ENCODE measurements at regions not wholly inside any gene's neighbourhood (a gene's known extent, or its start where the extent isn't known, plus 50 kb on each side); places are given as distances from the start of the nearest gene placed in this dataset.

DNA sequence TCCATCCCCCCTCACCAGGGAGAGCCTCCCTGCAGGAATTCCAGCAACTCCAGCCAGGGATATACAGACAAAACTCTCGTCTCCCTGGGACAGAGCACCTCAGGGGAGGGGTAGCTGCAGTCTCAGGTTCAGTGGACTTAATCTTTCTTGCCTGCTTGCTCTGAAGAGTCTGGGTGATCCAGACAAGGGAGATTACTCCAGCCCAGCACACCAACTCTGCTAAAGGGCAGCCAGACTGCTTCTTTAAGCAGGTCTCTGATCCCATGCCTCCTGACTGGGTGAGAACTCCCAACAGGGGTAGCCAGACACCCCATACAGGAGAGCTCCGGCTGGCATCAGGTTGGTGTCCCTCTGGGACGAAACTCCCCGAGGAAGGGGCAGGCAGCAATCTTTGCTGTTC is 888.7 kb downstream of the RAB28 start:
- H3K4me3 ChIP-seq (ENCODE audit: extremely low read depth, insufficient read depth, low read length, poor library complexity, severe bottlenecking), result no peak overlapping the region
- H3K27ac ChIP-seq (ENCODE audit: low read depth, low read length, severe bottlenecking), result no peak overlapping the region
- no peaks in the 10 kb centered on the region for H3K4me1 ChIP-seq (ENCODE audit: control insufficient read depth, insufficient read depth, low read length, poor library complexity, severe bottlenecking)
- no peaks in the 10 kb centered on the region for H3K9me3 ChIP-seq (ENCODE audit: control insufficient read depth, low read length)
- no peaks in the 10 kb centered on the region for H3K36me3 ChIP-seq (ENCODE audit: control insufficient read depth, insufficient read depth, low read length)
- 90 to 93% methylated on average over 2 to 3 of the region's 4 CpGs for WGBS, 2 experiments (ENCODE audit: insufficient coverage in 2 of 2)

DNA sequence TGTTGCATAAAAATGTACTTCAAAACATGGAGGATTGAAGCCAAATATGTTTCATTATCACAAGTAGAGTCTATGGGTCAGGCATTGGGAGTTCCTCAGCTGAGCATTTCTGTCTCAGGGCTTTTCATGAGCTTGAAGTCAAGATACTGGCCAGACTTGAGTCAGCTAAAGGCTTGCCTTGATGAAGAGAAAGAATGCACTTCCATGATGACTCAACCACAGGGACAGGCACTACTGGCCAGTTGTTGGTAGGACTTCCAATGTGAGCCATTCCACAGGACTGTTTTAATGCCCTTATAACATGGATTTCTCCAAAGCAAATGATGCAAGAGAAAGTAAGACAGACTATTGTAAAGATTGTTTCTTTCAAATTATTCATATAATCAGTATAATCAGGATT is 895.6 kb downstream of the RAB28 start:
- H3K4me1 ChIP-seq (ENCODE audit: control insufficient read depth, insufficient read depth, low read length, poor library complexity, severe bottlenecking), result no peaks in the 10 kb centered on the region
- no peak overlapping the region for H3K27ac ChIP-seq (ENCODE audit: low read depth, low read length, severe bottlenecking)
- no peaks in the 10 kb centered on the region for H3K36me3 ChIP-seq (ENCODE audit: control insufficient read depth, insufficient read depth, low read length)
- H3K4me3 ChIP-seq (ENCODE audit: extremely low read depth, insufficient read depth, low read length, poor library complexity, severe bottlenecking), result no peak overlapping the region
- no peaks in the 10 kb centered on the region for H3K9me3 ChIP-seq (ENCODE audit: control insufficient read depth, low read length)

DNA sequence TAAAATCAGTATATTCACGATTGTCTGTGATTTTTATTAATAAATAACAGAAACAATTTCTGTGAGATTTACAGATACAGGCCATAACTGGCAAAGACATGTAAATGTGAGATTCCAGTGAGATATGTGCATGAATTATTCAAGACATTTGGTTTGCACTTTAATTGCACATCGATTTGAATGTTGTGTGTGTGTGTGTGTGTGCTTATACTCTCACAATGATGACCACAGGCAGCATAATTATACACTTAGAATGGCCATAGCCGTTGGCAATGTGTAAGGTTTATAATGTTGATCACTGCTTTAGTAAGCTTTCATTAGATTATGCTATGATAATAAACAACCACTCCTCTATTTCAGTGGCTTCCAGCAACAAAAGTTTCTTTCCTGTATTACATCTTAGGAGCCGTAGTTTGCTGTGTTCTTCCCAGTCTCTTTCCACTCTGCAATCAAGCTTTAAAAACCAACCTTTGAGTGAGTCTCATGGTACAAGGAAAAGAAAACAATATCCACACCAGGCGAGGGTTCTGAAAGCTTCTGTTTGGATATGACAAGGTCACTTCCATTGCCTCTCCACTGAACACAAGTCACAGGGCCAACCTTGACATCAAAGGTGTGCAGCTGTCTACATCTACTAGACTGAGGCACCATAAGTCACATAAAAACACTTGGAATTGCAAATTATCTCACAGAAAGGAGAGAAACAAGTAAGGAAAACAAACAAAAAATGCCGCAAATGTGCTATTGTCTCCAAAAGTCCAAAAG is 897.7 kb downstream of the RAB28 start:
- H3K9me3 ChIP-seq (ENCODE audit: control insufficient read depth, low read length), result no peaks in the 10 kb centered on the region
- H3K4me3 ChIP-seq (ENCODE audit: extremely low read depth, insufficient read depth, low read length, poor library complexity, severe bottlenecking), result no peak overlapping the region
- WGBS, 2 experiments (ENCODE audit: insufficient coverage in 2 of 2), result 77 to 93% methylated on average over 3 of the region's 6 CpGs
- no peak overlapping the region for H3K27ac ChIP-seq (ENCODE audit: low read depth, low read length, severe bottlenecking)
- H3K4me1 ChIP-seq (ENCODE audit: control insufficient read depth, insufficient read depth, low read length, poor library complexity, severe bottlenecking), result no peaks in the 10 kb centered on the region
- no peaks in the 10 kb centered on the region for H3K36me3 ChIP-seq (ENCODE audit: control insufficient read depth, insufficient read depth, low read length)

DNA sequence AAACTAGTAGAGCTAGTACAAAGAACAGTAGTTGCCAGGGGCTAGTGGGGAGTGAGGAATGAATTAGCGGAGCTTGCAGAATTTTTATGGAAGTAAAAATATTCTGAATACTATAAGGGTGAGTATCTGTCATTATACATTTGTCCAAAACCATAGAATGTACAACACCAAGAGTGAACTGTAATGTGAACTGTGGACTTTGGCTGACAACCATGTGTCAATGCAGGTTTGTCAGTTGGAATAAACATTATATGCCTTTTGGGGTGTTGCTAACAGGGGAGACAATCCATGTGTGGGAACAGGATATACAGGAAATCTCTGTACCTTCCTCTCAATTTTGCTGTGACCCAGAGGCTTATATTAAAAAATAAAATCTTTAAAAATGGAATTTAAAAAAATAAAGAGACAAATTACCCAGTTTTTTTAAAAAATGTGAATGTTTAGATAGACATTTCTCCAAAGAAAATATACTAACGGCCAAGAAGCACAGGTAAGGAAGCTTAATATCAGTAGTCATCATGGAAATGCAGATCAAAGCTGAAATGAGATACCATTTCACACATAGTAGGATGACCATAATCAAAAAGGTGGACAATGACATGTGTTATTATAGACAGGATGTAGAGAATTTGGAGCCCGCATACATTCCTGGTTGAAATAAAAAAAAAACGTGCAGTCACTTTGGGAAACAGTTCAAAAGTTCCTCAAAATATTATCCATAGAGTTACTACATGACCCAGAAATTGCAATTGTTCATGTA is 899.8 kb downstream of the RAB28 start:
- no peaks in the 10 kb centered on the region for H3K4me1 ChIP-seq (ENCODE audit: control insufficient read depth, insufficient read depth, low read length, poor library complexity, severe bottlenecking)
- H3K27ac ChIP-seq (ENCODE audit: low read depth, low read length, severe bottlenecking), result no peak overlapping the region
- 100% methylated on average over 1 of the region's 4 CpGs; no CpG with 5 or more reads in 1 of the 2 experiments for WGBS, 2 experiments (ENCODE audit: insufficient coverage in 2 of 2)
- no peaks in the 10 kb centered on the region for H3K9me3 ChIP-seq (ENCODE audit: control insufficient read depth, low read length)
- H3K36me3 ChIP-seq (ENCODE audit: control insufficient read depth, insufficient read depth, low read length), result no peaks in the 10 kb centered on the region
- H3K4me3 ChIP-seq (ENCODE audit: extremely low read depth, insufficient read depth, low read length, poor library complexity, severe bottlenecking), result no peak overlapping the region

DNA sequence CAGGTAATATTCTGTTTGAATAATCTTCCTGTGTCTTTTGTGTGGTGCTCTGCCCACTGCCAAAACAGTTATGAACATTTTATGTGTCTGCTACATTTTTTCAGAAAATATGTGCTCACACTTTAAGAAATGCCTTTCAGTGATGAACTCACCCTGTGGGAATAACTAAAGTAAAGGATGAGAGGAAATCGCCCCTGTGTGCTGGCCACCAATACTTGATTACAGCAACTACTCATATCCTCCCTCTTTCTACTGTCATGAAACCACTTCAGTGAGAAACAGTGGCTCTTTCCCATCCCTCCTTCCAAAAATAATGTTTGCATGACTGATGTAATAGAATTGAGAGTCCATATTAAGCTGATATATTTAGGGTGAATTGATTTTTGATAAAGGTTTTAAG is 900.9 kb downstream of the RAB28 start:
- WGBS, 2 experiments (ENCODE audit: insufficient coverage in 2 of 2), result no CpG with 5 or more reads among the region's 1 CpG

DNA sequence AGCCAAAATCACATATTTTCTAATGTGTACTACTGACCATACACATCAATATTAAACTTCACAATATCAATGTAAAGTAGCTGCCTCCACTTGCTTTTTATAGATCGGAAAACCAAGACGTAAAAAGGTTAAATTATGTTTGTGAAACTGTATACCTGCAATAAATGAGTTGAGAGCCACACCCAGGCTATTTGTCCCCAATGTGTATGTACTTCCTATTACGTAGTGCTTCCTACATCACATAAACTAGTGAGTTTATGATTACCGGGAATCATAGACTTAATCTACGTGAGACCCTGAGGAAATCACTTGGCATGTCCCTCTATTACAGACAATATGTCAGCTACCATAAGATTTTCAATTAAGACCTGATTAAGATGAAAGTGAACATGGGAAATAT is 903.4 kb downstream of the RAB28 start:
- Histone ChIP-seq H3K4me1 (ENCODE audit: control insufficient read depth, insufficient read depth, low read length, poor library complexity, severe bottlenecking) (no peaks in the 10 kb centered on the region), H3K4me3 (ENCODE audit: extremely low read depth, insufficient read depth, low read length, poor library complexity, severe bottlenecking) (no peak overlapping the region), H3K27ac (ENCODE audit: low read depth, low read length, severe bottlenecking) (no peak overlapping the region), H3K36me3 (ENCODE audit: control insufficient read depth, insufficient read depth, low read length) (no peaks in the 10 kb centered on the region), H3K9me3 (ENCODE audit: control insufficient read depth, low read length) (no peaks in the 10 kb centered on the region)
- WGBS, 2 experiments (ENCODE audit: insufficient coverage in 2 of 2), result 83 to 100% methylated on average over 1 of the region's 5 CpGs

More for the DNA sequence above, 900.9 kb downstream of the RAB28 start:
- H3K36me3 ChIP-seq (ENCODE audit: control insufficient read depth, insufficient read depth, low read length), result no peaks in the 10 kb centered on the region
- H3K4me1 ChIP-seq (ENCODE audit: control insufficient read depth, insufficient read depth, low read length, poor library complexity, severe bottlenecking), result no peaks in the 10 kb centered on the region
- no peak overlapping the region for H3K4me3 ChIP-seq (ENCODE audit: extremely low read depth, insufficient read depth, low read length, poor library complexity, severe bottlenecking)
- no peaks in the 10 kb centered on the region for H3K9me3 ChIP-seq (ENCODE audit: control insufficient read depth, low read length)
- H3K27ac ChIP-seq (ENCODE audit: low read depth, low read length, severe bottlenecking), result no peak overlapping the region

DNA sequence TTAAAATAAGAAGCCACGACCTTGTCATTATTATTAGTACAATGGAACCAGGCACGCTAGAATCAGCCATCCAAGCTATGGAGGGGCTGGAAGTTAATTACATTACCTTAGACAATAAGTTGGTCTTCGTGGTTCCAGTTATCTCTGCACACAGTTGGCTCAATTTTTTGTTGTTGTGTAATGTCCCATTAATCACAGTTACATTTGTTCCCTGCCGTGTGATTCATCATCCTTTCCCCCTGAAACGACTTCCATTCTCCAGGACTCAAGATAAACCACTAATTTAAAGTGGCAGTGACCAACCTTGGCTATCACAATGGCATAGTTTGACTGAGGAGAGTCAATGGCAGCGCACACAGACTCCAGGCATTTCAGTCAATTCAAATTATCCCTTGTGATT is 905.0 kb downstream of the RAB28 start:
- Histone ChIP-seq H3K4me1 (ENCODE audit: control insufficient read depth, insufficient read depth, low read length, poor library complexity, severe bottlenecking) (no peaks in the 10 kb centered on the region), H3K4me3 (ENCODE audit: extremely low read depth, insufficient read depth, low read length, poor library complexity, severe bottlenecking) (no peak overlapping the region), H3K27ac (ENCODE audit: low read depth, low read length, severe bottlenecking) (no peak overlapping the region), H3K36me3 (ENCODE audit: control insufficient read depth, insufficient read depth, low read length) (no peaks in the 10 kb centered on the region), H3K9me3 (ENCODE audit: control insufficient read depth, low read length) (no peaks in the 10 kb centered on the region)
- WGBS, 2 experiments (ENCODE audit: insufficient coverage in 2 of 2), result 88 to 100% methylated on average over 1 to 3 of the region's 6 CpGs

DNA sequence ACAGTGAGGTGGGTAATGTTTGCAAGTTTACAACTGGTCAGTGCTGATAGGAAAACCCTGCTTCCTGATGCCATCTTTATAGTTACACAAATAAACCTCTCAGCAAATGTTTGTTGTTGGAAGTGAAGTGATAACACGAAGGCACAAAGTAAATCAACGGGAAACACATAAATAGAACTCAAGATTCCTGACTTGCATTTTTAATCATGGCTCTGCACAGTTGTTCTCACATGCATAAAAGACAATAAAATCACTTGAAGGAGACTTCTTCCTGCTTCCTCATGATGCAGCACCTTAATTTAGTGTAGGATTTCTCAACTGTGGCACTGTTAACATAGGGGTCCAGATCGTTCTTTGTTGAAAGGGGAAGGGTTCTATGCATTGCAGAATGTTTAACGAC is 907.7 kb downstream of the RAB28 start:
- no peaks in the 10 kb centered on the region for H3K36me3 ChIP-seq (ENCODE audit: control insufficient read depth, insufficient read depth, low read length)
- no peaks in the 10 kb centered on the region for H3K9me3 ChIP-seq (ENCODE audit: control insufficient read depth, low read length)
- no peak overlapping the region for H3K4me3 ChIP-seq (ENCODE audit: extremely low read depth, insufficient read depth, low read length, poor library complexity, severe bottlenecking)
- no peak overlapping the region for H3K27ac ChIP-seq (ENCODE audit: low read depth, low read length, severe bottlenecking)
- H3K4me1 ChIP-seq (ENCODE audit: control insufficient read depth, insufficient read depth, low read length, poor library complexity, severe bottlenecking), result no peaks in the 10 kb centered on the region
- WGBS, 2 experiments (ENCODE audit: insufficient coverage in 2 of 2), result no CpG with 5 or more reads among the region's 4 CpGs

DNA sequence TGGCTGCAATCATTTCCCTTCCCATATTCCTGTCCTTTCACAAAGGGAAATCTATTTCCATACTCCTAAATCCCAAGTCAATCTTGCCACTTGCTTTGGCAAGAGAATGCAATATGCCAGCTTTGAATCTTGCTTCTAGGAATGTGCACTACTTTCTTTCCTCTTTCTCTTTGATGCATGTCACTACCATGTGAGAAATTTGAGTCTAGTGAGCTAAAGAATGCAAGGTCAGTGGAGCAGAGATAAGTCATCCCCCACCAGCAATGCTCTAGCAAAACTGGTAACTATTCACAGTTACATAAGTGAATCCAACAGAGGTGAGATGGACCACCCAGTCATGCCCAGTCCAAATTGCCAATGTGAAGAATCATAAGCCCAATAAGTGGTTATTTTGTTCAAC is 910.4 kb downstream of the RAB28 start:
- Histone ChIP-seq H3K4me3 (ENCODE audit: extremely low read depth, insufficient read depth, low read length, poor library complexity, severe bottlenecking) (no peak overlapping the region), H3K9me3 (ENCODE audit: control insufficient read depth, low read length) (no peaks in the 10 kb centered on the region), H3K27ac (ENCODE audit: low read depth, low read length, severe bottlenecking) (no peak overlapping the region), H3K4me1 (ENCODE audit: control insufficient read depth, insufficient read depth, low read length, poor library complexity, severe bottlenecking) (no peaks in the 10 kb centered on the region), H3K36me3 (ENCODE audit: control insufficient read depth, insufficient read depth, low read length) (no peaks in the 10 kb centered on the region)

DNA sequence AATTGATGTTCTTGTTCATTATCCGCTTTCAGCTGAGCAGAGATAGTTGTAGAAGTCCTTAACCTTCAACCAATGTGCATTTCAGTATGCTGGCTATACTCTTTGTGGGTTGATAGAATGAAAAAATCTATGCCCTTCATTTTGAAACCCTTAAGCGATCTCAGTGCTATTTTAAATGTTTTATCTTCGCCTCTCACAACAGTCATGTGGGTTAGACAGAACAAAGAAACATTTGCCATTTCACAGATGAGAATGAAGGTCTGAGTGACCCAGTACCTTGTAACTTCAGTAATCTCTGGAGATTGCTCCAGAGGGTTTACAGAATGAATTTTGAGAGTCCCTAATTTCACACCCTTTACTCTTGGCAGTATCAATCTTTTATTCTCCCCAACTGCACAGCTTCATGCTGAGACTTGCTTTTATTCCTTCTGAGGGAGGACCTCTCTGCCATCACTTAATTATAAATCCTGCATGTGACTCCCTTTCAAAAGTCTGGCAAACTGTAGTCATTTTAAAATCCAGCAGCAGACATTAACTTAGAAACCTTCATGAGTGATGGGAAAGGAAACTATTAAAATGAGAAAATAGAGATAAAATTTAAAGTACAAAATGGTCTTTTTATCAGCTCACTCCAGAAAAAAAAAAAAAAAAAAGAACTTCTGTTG is 921.5 kb downstream of the RAB28 start:
- 90% methylated on average over 2 of the region's 3 CpGs; no CpG with 5 or more reads in 1 of the 2 experiments for WGBS, 2 experiments (ENCODE audit: insufficient coverage in 2 of 2)
- Histone ChIP-seq H3K4me3 (ENCODE audit: extremely low read depth, insufficient read depth, low read length, poor library complexity, severe bottlenecking) (no peak overlapping the region), H3K36me3 (ENCODE audit: control insufficient read depth, insufficient read depth, low read length) (no peaks in the 10 kb centered on the region), H3K4me1 (ENCODE audit: control insufficient read depth, insufficient read depth, low read length, poor library complexity, severe bottlenecking) (no peaks in the 10 kb centered on the region), H3K27ac (ENCODE audit: low read depth, low read length, severe bottlenecking) (no peak overlapping the region), H3K9me3 (ENCODE audit: control insufficient read depth, low read length) (no peaks in the 10 kb centered on the region)

DNA sequence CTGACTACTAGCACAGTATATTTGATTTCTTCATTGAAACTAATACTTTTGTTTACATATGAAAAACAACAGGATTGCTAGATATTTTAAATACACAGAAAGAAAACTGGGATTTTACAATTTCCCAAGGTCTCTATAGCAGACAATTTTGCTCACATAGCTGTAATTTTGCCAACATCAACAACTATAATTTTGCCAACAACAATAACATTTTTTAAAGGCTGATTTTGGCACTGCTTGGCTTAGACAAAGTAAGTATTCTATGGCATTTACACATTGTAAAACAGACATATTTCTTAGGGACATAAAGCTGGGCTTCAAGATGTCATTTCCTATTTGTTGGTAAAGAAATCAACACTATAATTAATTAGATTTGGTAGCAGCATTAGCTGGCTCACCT is 922.1 kb downstream of the RAB28 start:
- no peaks in the 10 kb centered on the region for H3K4me1 ChIP-seq (ENCODE audit: control insufficient read depth, insufficient read depth, low read length, poor library complexity, severe bottlenecking)
- no peaks in the 10 kb centered on the region for H3K36me3 ChIP-seq (ENCODE audit: control insufficient read depth, insufficient read depth, low read length)
- H3K9me3 ChIP-seq (ENCODE audit: control insufficient read depth, low read length), result no peaks in the 10 kb centered on the region
- no peak overlapping the region for H3K4me3 ChIP-seq (ENCODE audit: extremely low read depth, insufficient read depth, low read length, poor library complexity, severe bottlenecking)
- no peak overlapping the region for H3K27ac ChIP-seq (ENCODE audit: low read depth, low read length, severe bottlenecking)
